Pancreas (tissue), 10 donors: ENCODE measurements at regions not wholly inside any gene's neighbourhood (a gene's known extent, or its start where the extent isn't known, plus 50 kb on each side); places are given as distances from the start of the nearest gene placed in this dataset.

Source experiments
- ATAC-seq, 4 donors: fragments of 200-7000 bp; cut with Tn5 transposase; one replicate each; pipeline versions ENCODE4 v1.8.0 to v1.9.1; 2020; ENCODE audit warnings: mild to moderate bottlenecking in 4 of 4, moderate library complexity in 4 of 4
- DNase-seq, 6 donors: peaks; one replicate each; pipeline ENCODE4 v3.0.0-alpha.2; 2020
- FAIRE-seq: peaks from 2 replicates; lab custom pipeline; 2012; peaks lifted over from hg19 to GRCh38; lab: Jason Lieb, UNC
- H3K27ac ChIP-seq, 4 donors: fragments of 200-600 bp; sonication (generic); 1 replicate in 3 of 4; 2 replicates in 1 of 4; pipeline versions ENCODE4 v1.5.0 to v1.8.0; 2020
- H3K27me3 ChIP-seq, 4 donors: fragments of 200-600 bp; one replicate each; pipeline ENCODE4 v1.8.0; 2021
- H3K36me3 ChIP-seq, 3 donors: fragments of 200-600 bp; sonication (generic) in 1 of 3; one replicate each; pipeline versions ENCODE4 v1.5.0 to v1.8.0; 2020 to 2021
- H3K4me1 ChIP-seq, 3 donors: fragments of 200-600 bp; one replicate each; pipeline ENCODE4 v1.8.0; 2021
- H3K4me3 ChIP-seq, 4 donors: fragments of 200-600 bp; sonication (generic) in 2 of 4; one replicate each; pipeline versions ENCODE4 v1.5.0 to v1.8.0; 2020 to 2021
- H3K9me3 ChIP-seq, 4 donors: fragments of 200-600 bp; one replicate each; pipeline ENCODE4 v1.8.0; 2021
- WGBS, 2 donors: extraction: QIAGEN DNeasy Blood & Tissue Kit; methylation state at CpG; one replicate each; pipeline ENCODE4 v1.1.7; 2013; 5-methylcytosine and 5-hydroxymethylcytosine counted together
- intact Hi-C, 3 donors: fragments of 100-400 bp; cut with DNase I; formaldehyde crosslinking; loops; one replicate each; pipeline versions ENCODE4 v1.11.1 to v1.14.2; 2022
- TF ChIP-seq, protein P1 (sequence below), 4 donors: fragments of 200-600 bp; sonication (generic) in 3 of 4; IDR thresholded peaks; one replicate each; pipeline versions ENCODE4 v1.5.0 to v1.8.0; 2021; ENCODE audit warnings: antibody characterized with exemption in 4 of 4
- donor health status: healthy with polysubstance abuse.
- donor health status: DM: no; HTN: no; CAD: no; lungs with moderate emphysema.
- donor health status: DM: no; HTN: no; CAD: no.
- donor health status: control.
- donor health status: control.
- donor health status: Bipolar disorder and iron deficiency.
- donor health status: DM: yes; HTN: yes; CAD: no.
- donor health status: DM: no; HTN: no; CAD: no.
- donor health status: DM: no; HTN: no; CAD: no.
- donor health status: DM: yes; HTN: yes; CAD: no.

DNA sequence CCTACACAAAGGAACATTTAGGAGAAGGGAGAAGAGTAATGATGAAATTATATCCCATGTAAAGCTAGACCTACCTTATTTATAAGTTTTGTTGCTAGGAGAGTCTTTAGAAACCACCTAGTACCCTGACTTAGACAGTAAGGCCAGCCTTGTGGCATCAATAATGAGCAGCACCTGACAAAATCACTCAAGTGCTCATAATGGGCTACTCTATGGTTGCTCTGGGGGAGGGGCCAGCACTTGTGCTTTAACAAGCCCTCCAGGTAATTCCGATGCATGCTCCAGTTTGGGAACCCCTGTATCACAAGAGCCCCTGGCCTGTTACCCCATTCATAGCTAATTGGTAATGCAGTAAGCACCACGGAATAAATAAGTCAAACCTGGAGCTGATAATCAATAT, 102.9 kb upstream of the ALK start:
- Histone ChIP-seq H3K9me3 (no peaks in the 10 kb centered on the region), H3K36me3 (no peaks in the 10 kb centered on the region), H3K4me3 (no peak overlapping the region), H3K4me1 (no peaks in the 10 kb centered on the region), H3K27me3 (peaks cover 0 to 6% (median 0%) of the 10 kb centered on the region in 4 donors), H3K27ac (no peak overlapping the region)
- ATAC-seq (no peak), DNase-seq (no peak), FAIRE-seq (no peak)
- TF ChIP-seq, protein P1, sequence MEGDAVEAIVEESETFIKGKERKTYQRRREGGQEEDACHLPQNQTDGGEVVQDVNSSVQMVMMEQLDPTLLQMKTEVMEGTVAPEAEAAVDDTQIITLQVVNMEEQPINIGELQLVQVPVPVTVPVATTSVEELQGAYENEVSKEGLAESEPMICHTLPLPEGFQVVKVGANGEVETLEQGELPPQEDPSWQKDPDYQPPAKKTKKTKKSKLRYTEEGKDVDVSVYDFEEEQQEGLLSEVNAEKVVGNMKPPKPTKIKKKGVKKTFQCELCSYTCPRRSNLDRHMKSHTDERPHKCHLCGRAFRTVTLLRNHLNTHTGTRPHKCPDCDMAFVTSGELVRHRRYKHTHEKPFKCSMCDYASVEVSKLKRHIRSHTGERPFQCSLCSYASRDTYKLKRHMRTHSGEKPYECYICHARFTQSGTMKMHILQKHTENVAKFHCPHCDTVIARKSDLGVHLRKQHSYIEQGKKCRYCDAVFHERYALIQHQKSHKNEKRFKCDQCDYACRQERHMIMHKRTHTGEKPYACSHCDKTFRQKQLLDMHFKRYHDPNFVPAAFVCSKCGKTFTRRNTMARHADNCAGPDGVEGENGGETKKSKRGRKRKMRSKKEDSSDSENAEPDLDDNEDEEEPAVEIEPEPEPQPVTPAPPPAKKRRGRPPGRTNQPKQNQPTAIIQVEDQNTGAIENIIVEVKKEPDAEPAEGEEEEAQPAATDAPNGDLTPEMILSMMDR (IDR thresholded peaks at IDR 0.05) = no peak
- WGBS, 2 donors = 72 to 82% methylated on average over 2 of the region's 2 CpGs
- intact Hi-C loops = no loop called here

DNA sequence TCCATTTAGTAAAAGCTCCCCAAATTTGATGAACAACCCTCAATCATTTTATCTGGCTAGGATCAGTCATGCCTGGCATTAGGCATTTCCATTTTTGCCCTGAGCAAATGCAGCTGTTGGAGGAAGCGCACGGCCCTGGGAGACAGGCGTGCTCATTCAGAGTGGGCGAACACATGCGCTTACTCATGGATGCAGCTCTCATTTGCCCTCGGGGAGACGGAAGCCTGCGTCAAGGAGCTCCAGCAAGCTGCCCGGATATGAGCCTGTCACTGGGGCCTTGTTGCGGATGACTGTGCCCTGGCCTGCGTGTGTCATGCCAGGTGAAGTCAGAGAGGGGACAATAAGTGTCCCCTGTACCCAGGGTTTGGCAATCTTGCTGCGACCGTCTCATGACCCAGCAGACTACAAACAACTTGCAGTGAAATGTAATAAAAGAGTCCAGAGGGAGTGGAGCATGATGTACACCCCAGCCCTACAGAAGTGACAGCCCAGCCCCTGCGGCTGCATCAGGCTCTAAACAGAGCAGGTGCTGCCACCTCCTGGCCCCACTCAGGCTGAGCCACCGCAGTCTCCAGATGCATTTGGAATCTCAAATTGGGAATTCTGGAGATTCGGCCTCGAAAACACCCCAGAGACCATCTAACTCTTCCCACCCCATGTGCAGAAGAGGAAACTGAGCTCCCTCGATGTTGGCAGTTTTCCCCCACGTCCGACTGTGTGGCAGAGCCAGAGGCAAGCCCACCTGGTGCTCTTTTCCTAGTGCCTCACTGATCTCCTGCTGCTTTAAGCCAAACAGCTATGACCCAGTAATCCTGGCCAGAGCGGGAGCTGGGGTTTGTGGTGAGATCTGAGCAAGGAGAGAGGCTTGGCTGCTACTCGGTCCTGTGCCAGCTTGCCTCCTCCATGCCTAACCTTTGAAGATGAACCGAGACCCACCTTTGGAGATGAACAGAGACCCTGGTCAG, 105.0 kb upstream of the ALK start:
- TF ChIP-seq, protein P1 (IDR thresholded peaks at IDR 0.05) = peak; percentile 41 to 58 (median 48)
- no peaks in the 10 kb centered on the region for H3K36me3 ChIP-seq
- DNase-seq (peak; percentile 16 to 78 (median 45)), ATAC-seq (peak in 3 of 4 donors; percentile 85 to 88 (median 87)), FAIRE-seq (no peak)
- no peak overlapping the region for H3K27ac ChIP-seq
- intact Hi-C loops = no loop called here
- no peaks in the 10 kb centered on the region for H3K9me3 ChIP-seq
- no peak overlapping the region for H3K4me3 ChIP-seq
- H3K4me1 ChIP-seq = no peaks in the 10 kb centered on the region
- peaks cover 0 to 6% (median 0%) of the 10 kb centered on the region in 4 donors for H3K27me3 ChIP-seq
- 36 to 45% methylated on average over 23 of the region's 23 CpGs for WGBS, 2 donors

DNA sequence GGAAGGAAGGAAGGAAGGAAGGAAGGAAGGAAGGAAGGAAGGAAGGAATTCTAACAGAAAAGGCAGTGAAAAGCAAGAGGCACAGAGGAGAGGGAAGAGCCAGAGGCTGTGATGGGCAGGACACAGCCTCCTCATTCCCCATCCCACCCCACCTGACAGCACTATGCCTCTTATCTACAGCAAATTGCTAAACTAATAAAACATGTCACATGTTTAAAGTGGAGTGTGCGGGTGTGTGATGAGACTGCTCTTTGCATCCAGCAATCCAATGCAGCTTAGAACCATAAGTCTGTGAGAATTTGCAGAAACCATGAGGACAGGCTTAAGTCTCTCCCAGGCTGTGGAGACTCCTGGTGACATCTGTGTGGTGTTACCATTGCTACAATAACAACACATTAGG, 108.4 kb upstream of the ALK start:
- Histone ChIP-seq H3K9me3 (no peaks in the 10 kb centered on the region), H3K4me3 (no peak overlapping the region), H3K36me3 (no peaks in the 10 kb centered on the region), H3K27me3 (peaks cover 0 to 6% (median 0%) of the 10 kb centered on the region in 4 donors), H3K27ac (no peak overlapping the region), H3K4me1 (no peaks in the 10 kb centered on the region)
- FAIRE-seq (no peak), DNase-seq (no peak), ATAC-seq (no peak)
- intact Hi-C loops = no loop called here
- 55 to 66% methylated on average over 1 of the region's 1 CpG for WGBS, 2 donors
- TF ChIP-seq, protein P1 (IDR thresholded peaks at IDR 0.05) = no peak

DNA sequence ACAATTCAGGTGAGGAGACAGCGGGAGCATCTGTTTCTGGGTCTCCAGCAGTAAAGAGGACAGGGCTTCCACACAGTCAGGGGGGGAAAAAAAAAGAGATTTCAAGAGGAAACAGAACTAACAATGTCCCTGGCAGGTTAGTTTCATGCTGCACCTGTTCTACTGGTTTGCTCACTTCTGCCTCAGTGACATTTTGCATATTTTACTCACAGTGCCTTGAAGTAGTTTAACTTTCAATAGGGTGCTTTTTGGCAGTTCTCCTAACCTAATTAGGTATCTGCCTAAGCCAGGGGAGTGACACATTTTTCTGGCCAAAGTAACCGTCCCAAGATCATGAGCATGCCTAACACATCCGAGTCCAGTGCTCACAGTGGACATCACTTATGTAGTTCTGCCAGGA, 109.0 kb upstream of the ALK start:
- 49 to 54% methylated on average over 3 of the region's 3 CpGs for WGBS, 2 donors
- intact Hi-C loops = no loop called here
- no peak for FAIRE-seq

More for the DNA sequence above, 109.0 kb upstream of the ALK start:
- Histone ChIP-seq H3K4me3 (no peak overlapping the region), H3K27ac (no peak overlapping the region), H3K4me1 (no peaks in the 10 kb centered on the region), H3K27me3 (peaks cover 0 to 6% (median 0%) of the 10 kb centered on the region in 4 donors), H3K9me3 (no peaks in the 10 kb centered on the region), H3K36me3 (no peaks in the 10 kb centered on the region)
- ATAC-seq = peak in 2 of 4 donors; percentile 43 to 51
- DNase-seq = no peak
- TF ChIP-seq, protein P1 (IDR thresholded peaks at IDR 0.05) = no peak
